HepG2 (cell line): ENCODE measurements at regions not wholly inside any gene's neighbourhood (a gene's known extent, or its start where the extent isn't known, plus 50 kb on each side); places are given as distances from the start of the nearest gene placed in this dataset.

ENCODE experiments used
- NR2C2 ChIP-seq: sonication (generic); formaldehyde crosslinking; IDR thresholded peaks from 2 replicates; pipeline ENCODE4 v1.4.0; 2020; ENCODE audit warnings: missing genetic modification reagents, mild to moderate bottlenecking, moderate library complexity, borderline replicate concordance
- RARG ChIP-seq: sonication (generic); formaldehyde crosslinking; IDR thresholded peaks from 2 replicates; pipeline ENCODE4 v1.4.0; 2020; ENCODE audit warnings: low read depth, mild to moderate bottlenecking, missing genetic modification reagents
- TFE3 ChIP-seq: IDR thresholded peaks from 2 replicates; pipeline ENCODE4 v1.6.1; 2016

- TF ChIP-seq TFE3 (CRISPR knock-in tag) = no peak
- TF ChIP-seq RARG = no peak
- no peak for TF ChIP-seq NR2C2 (CRISPR knock-in tag)
These were observed 551.9 kb downstream of the BNC2 start for GRCh38 chr9:16318516-16319060.
